ENCODE measurements at regions not wholly inside any gene's neighbourhood (a gene's known extent, or its start where the extent isn't known, plus 50 kb on each side); places are given as distances from the start of the nearest gene placed in this dataset.

DNA sequence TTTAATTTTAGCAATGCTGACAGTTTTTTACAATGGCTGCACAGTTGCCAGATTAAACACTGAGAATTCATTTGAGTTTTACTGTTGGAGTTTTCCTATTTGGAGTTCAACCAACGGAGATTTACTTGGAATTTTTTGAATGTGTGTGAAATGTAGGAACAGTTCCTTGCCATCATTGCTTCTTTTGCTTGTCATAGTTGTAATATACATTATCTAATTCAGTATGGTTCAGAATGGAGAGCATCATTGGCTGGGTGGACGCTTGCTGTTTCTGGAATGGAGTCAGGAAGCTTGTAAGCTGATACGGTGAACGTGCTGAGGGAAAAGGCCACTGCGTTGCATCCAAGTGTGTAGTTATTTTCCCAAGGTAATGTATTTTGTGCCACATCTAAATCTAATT lies 404.3 kb upstream of the KLF6 start:
- TF ChIP-seq, protein P1, sequence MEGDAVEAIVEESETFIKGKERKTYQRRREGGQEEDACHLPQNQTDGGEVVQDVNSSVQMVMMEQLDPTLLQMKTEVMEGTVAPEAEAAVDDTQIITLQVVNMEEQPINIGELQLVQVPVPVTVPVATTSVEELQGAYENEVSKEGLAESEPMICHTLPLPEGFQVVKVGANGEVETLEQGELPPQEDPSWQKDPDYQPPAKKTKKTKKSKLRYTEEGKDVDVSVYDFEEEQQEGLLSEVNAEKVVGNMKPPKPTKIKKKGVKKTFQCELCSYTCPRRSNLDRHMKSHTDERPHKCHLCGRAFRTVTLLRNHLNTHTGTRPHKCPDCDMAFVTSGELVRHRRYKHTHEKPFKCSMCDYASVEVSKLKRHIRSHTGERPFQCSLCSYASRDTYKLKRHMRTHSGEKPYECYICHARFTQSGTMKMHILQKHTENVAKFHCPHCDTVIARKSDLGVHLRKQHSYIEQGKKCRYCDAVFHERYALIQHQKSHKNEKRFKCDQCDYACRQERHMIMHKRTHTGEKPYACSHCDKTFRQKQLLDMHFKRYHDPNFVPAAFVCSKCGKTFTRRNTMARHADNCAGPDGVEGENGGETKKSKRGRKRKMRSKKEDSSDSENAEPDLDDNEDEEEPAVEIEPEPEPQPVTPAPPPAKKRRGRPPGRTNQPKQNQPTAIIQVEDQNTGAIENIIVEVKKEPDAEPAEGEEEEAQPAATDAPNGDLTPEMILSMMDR (conservative IDR thresholded peaks at IDR 0.05) = no peak

DNA sequence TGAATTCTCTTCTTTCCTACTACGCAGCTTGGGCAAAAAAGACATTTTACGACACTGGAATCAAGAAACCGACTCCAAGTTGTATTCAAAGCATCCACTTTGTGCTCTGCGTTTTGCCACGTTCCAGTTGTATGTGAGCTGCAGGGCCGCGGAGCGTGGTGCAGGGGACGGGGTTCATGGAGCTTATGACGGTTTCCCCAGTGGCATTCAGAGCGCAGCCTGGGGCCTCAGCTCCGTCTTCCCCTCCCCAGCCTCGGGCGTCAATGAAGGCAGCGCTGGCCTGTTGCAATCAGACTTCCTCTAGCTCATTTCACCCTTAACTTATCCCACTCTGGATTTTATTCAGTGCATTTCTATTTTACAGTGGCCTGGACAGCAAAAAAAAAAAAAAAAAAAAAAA lies 403.4 kb upstream of the KLF6 start:
- TF ChIP-seq, protein P1 (conservative IDR thresholded peaks at IDR 0.05) = no peak
- H3K27ac ChIP-seq = no peak overlapping the region

More for the DNA sequence above, 404.3 kb upstream of the KLF6 start:
- H3K27ac ChIP-seq = no peak overlapping the region

DNA sequence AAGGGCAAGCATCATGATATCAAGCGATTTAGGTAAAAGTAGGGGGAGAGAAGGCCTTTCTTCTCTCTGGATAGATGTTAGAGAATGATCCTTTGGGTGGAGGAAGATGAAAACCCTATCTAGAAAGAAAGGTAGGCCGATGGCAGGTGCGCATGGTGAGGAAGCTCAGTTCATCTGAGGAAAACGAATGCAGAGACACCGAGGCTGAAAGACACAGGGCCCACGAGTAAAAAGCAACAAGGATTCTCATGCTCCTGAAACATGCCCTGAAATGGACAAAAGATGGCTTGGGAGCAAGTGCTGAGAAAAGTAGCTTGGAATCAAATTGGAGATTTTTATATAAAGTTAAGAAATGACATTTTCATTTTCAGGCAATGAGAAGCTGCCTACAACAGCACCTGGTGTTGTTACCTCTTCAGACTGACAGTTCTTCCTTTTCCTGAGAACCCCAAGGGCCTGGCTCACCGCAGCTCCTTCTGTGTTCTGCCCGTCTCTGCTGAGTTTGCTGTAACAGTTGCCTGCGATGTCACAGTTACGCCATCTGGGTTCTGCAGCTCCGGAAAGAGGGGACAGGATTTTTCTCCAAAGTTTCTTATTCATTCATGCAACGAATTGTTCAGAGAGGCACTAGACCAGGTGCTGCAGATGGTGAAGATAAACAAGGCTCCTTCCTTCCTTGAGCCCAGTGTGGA lies 402.0 kb upstream of the KLF6 start:
- no peak overlapping the region for H3K27ac ChIP-seq
- TF ChIP-seq, protein P1 (conservative IDR thresholded peaks at IDR 0.05) = no peak

DNA sequence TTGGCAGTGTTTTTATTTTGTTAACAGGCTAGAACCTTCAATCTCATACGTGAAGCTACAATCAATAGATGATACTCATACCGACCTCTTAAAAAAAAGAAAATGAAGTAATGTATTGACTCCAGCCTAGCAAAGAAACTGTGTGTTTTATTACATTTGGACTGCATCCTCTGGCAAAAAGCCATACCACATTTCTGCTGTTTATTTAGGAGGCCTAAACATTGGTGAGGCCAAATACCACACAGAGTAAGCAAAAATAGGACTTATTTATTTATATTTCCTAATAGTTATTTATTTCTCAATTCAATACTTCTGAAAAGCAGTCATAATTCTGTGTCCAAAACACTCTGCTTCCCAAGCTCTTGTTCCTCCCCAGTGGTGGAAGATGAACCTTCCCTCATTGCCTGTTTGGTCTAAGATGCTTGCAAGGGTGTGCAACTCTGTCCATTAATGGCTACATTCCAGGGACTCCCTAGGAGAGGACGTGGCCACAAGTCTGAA lies 398.8 kb upstream of the KLF6 start:
- TF ChIP-seq, protein P1 (conservative IDR thresholded peaks at IDR 0.05) = no peak
- no peak overlapping the region for H3K27ac ChIP-seq

DNA sequence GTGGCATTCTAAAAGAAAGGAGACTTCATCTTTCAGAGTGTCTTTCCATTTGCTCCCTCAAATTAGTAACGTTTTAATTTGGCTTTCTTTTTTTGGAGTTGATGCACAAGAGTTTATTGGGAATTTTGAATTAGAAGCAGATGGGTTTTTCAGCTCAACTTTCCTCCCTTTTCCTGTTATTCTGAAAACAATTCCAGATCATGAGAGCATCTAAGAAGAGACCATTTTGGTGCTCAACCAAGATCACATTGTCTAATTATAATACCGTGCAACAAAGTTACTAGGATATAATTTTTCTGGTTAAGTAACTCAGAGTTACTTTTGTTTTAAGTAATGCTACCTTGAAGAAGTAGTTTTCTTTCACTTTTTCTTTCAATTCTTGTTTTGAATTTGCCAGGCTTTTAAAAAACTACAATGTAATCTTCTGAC lies 396.6 kb upstream of the KLF6 start:
- TF ChIP-seq, protein P1 (conservative IDR thresholded peaks at IDR 0.05) = no peak
- no peak overlapping the region for H3K27ac ChIP-seq

DNA sequence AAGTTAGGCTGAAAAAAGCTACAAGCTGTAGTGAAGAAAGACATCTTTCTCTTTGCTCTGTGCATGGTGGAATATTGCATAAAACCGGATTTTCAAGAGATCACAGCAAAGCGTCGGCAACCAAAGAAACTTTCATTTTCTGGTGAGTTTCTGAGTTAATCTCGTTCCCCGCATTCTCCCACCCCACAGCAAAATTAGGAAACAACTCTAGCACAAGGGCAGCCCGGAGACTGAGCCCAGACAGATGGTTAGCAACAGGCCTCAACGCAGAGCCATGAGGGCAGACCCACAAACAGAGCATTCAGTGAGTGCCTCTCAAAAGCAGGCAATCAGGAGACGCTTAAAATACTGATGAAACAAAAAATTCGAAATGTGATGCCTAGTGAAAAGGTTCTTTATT lies 396.1 kb upstream of the KLF6 start:
- no peak overlapping the region for H3K27ac ChIP-seq

DNA sequence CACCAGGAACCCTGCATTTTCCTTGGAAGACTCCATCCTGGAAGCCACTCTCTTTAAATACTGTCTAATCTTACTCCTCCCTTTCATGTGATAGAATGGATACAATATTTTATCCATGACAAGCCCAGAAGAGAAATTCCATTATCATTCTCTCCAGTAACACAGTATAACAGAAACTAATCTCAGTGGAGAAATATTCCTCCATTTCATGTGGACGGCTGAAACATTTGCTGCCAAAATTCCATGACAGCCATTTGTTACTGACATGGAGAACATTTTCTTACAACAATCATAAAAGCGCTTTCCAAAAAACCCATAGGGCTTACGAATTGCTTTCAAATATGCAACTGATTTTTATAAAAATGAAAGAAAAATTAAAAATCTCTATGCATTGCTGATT lies 392.8 kb upstream of the KLF6 start:
- H3K27ac ChIP-seq = no peak overlapping the region
- TF ChIP-seq, protein P1 (conservative IDR thresholded peaks at IDR 0.05) = no peak

More for the DNA sequence above, 396.1 kb upstream of the KLF6 start:
- TF ChIP-seq, protein P1 (conservative IDR thresholded peaks at IDR 0.05) = no peak

All from VCaP (cell line).